HepG2 (cell line): ENCODE measurements at regions not wholly inside any gene's neighbourhood (a gene's known extent, or its start where the extent isn't known, plus 50 kb on each side); places are given as distances from the start of the nearest gene placed in this dataset.

Experiments used
- CEBPB ChIP-seq: IDR thresholded peaks from 2 replicates; pipeline ENCODE4 v1.6.1; 2011; ENCODE audit warnings: low read depth, low read length, improper control_type of control experiment, borderline replicate concordance
- ESRRA ChIP-seq: sonication (generic); formaldehyde crosslinking; IDR thresholded peaks from 2 replicates; pipeline ENCODE4 v1.5.1; 2020; ENCODE audit warnings: mild to moderate bottlenecking, low read depth, missing genetic modification reagents
- HOMEZ ChIP-seq: IDR thresholded peaks from 2 replicates; pipeline ENCODE4 v1.6.1; 2016; ENCODE audit warnings: low read depth
- KMT2B ChIP-seq: IDR thresholded peaks from 2 replicates; pipeline ENCODE4 v1.6.1; 2016; ENCODE audit warnings: missing genetic modification reagents, missing compliant biosample characterization
- MATR3 ChIP-seq: sonication (generic); formaldehyde crosslinking; IDR thresholded peaks from 2 replicates; pipeline ENCODE4 v1.4.0; 2020; ENCODE audit warnings: missing genetic modification reagents
- NAIF1 ChIP-seq: sonication (generic); formaldehyde crosslinking; IDR thresholded peaks from 2 replicates; pipeline ENCODE4 v1.5.0; 2020; ENCODE audit warnings: mild to moderate bottlenecking, missing genetic modification reagents, borderline replicate concordance
- NCOA2 ChIP-seq: sonication (generic); formaldehyde crosslinking; IDR thresholded peaks from 2 replicates; pipeline ENCODE4 v1.8.0; 2022; ENCODE audit warnings: inconsistent platforms
- NCOA5 ChIP-seq: sonication (generic); formaldehyde crosslinking; IDR thresholded peaks from 2 replicates; pipeline ENCODE4 v1.4.0; 2020; ENCODE audit warnings: missing genetic modification reagents
- TFE3 ChIP-seq: IDR thresholded peaks from 2 replicates; pipeline ENCODE4 v1.6.1; 2016
- ZBTB38 ChIP-seq: sonication (generic); formaldehyde crosslinking; IDR thresholded peaks from 2 replicates; pipeline ENCODE4 v1.5.1; 2020; ENCODE audit warnings: mild to moderate bottlenecking, missing genetic modification reagents
- ZBTB40 ChIP-seq, 2 experiments: fragments of 450-650 bp in 1 of 2; sonication (generic) in 1 of 2; formaldehyde crosslinking in 1 of 2; IDR thresholded peaks; 2 replicates each; pipeline versions ENCODE4 v1.6.1 to v1.8.0; 2016 to 2022; ENCODE audit warnings: antibody characterized with exemption in 1 of 2, mild to moderate bottlenecking in 1 of 2, missing genetic modification reagents in 1 of 2
- ZFP91 ChIP-seq: sonication (generic); formaldehyde crosslinking; IDR thresholded peaks from 2 replicates; pipeline ENCODE4 v1.9.0; 2022; ENCODE audit warnings: missing genetic modification reagents, mild to moderate bottlenecking, borderline replicate concordance
- ZNF615 ChIP-seq: sonication (generic); formaldehyde crosslinking; IDR thresholded peaks from 2 replicates; pipeline ENCODE4 v1.5.0; 2020; ENCODE audit warnings: mild to moderate bottlenecking, missing genetic modification reagents, borderline replicate concordance
- ZNF768 ChIP-seq: sonication (generic); formaldehyde crosslinking; IDR thresholded peaks from 2 replicates; pipeline ENCODE4 v1.4.0; 2020; ENCODE audit warnings: missing genetic modification reagents
- TF ChIP-seq, protein P1 (sequence below): sonication (generic); formaldehyde crosslinking; IDR thresholded peaks from 2 replicates; pipeline ENCODE4 v1.8.0; 2022; ENCODE audit warnings: mild to moderate bottlenecking, missing genetic modification reagents, moderate library complexity

- no peak for TF ChIP-seq ZBTB40 (IDR thresholded peaks at IDR 0.05)
- peak; percentile 44; the same call in 1 of the 2 replicates for TF ChIP-seq ZBTB40 (CRISPR knock-in tag; IDR thresholded peaks at IDR 0.05)
- TF ChIP-seq ZBTB38 (CRISPR knock-in tag), result peak; percentile 94
- peak; percentile 93; the same call in 1 of the 2 replicates for TF ChIP-seq NAIF1
- peak; percentile 81 for TF ChIP-seq ZFP91 (CRISPR knock-in tag)
- peak; percentile 96 for TF ChIP-seq NCOA2
- TF ChIP-seq KMT2B (CRISPR knock-in tag), result 0 out of 2 replicates have a peak, but pooled peaks have one; percentile 21
- TF ChIP-seq MATR3 (CRISPR knock-in tag), result no peak
- peak; percentile 21; the same call in 1 of the 2 replicates for TF ChIP-seq CEBPB
- TF ChIP-seq HOMEZ, result peak; percentile 93
- no peak for TF ChIP-seq ZNF768 (CRISPR knock-in tag)
- TF ChIP-seq, protein P1, sequence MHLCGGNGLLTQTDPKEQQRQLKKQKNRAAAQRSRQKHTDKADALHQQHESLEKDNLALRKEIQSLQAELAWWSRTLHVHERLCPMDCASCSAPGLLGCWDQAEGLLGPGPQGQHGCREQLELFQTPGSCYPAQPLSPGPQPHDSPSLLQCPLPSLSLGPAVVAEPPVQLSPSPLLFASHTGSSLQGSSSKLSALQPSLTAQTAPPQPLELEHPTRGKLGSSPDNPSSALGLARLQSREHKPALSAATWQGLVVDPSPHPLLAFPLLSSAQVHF (CRISPR knock-in tag), result no peak
- TF ChIP-seq ESRRA (CRISPR knock-in tag), result peak; percentile 69; the same call in 1 of the 2 replicates
- peak; percentile 77; the same call in 1 of the 2 replicates for TF ChIP-seq ZNF615 (CRISPR knock-in tag)
- peak; percentile 100 for TF ChIP-seq TFE3 (CRISPR knock-in tag)
- TF ChIP-seq NCOA5, result no peak
These were observed 78.6 kb upstream of the SLC22A16 start (continued) for GRCh38 chr6:110554966-110555460.
